Nephron progenitor cell (in vitro differentiated cells): ENCODE measurements at regions not wholly inside any gene's neighbourhood (a gene's known extent, or its start where the extent isn't known, plus 50 kb on each side); places are given as distances from the start of the nearest gene placed in this dataset.

Experiments used
- DNase-seq: peaks from one replicate; pipeline ENCODE4 v3.0.0; 2021
- H3K27ac Mint-ChIP-seq: 2 replicates; pipeline ENCODE4 v1.8.0; 2021; ENCODE audit warnings: mild to moderate bottlenecking, moderate library complexity, mixed read lengths
- H3K27me3 Mint-ChIP-seq: 2 replicates; pipeline ENCODE4 v1.8.0; 2021; ENCODE audit warnings: mild to moderate bottlenecking, low read depth, mixed read lengths; ENCODE audit not compliant: poor library complexity
- H3K36me3 Mint-ChIP-seq: 2 replicates; pipeline ENCODE4 v1.8.0; 2021; ENCODE audit warnings: low read depth, mixed read lengths
- H3K4me1 Mint-ChIP-seq: 2 replicates; pipeline ENCODE4 v1.8.0; 2021; ENCODE audit warnings: mixed read lengths
- H3K4me3 Mint-ChIP-seq: 2 replicates; pipeline ENCODE4 v1.8.0; 2021; ENCODE audit warnings: mild to moderate bottlenecking, moderate library complexity, mixed read lengths
- H3K9me3 Mint-ChIP-seq: 2 replicates; pipeline ENCODE4 v1.8.0; 2021; ENCODE audit warnings: mild to moderate bottlenecking, moderate library complexity, mixed read lengths
- TF ChIP-seq, protein P1 (sequence below): fragments of 200-600 bp; sonication (generic); IDR thresholded peaks from 2 replicates; pipeline ENCODE4 v1.5.0; 2021; ENCODE audit warnings: antibody characterized with exemption

DNA sequence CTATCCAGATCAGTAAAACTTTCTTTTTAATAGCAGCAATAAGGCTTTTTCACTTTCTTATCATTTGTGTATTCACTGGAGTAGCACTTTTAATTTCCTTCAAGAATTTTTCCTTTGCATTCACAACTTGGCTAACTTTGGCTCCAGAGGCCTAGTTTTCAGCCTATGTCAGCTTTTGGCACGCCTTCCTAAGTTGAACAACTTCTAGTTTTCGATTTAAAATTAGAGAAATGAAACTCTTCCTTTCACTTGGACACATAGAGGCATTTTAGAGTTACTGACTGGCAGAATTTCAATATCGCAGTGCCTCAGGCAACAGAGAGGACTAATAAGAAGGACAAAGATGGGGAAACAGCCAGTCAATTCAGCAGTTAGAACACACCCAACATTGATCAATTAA lies 577.4 kb downstream of the DSC3 start:
- Mint-ChIP-seq H3K36me3 (no peaks in the 10 kb centered on the region), H3K9me3 (no peaks in the 10 kb centered on the region), H3K4me3 (no peak overlapping the region), H3K27ac (no peak overlapping the region), H3K27me3 (no peaks in the 10 kb centered on the region), H3K4me1 (no peaks in the 10 kb centered on the region)
- TF ChIP-seq, protein P1, sequence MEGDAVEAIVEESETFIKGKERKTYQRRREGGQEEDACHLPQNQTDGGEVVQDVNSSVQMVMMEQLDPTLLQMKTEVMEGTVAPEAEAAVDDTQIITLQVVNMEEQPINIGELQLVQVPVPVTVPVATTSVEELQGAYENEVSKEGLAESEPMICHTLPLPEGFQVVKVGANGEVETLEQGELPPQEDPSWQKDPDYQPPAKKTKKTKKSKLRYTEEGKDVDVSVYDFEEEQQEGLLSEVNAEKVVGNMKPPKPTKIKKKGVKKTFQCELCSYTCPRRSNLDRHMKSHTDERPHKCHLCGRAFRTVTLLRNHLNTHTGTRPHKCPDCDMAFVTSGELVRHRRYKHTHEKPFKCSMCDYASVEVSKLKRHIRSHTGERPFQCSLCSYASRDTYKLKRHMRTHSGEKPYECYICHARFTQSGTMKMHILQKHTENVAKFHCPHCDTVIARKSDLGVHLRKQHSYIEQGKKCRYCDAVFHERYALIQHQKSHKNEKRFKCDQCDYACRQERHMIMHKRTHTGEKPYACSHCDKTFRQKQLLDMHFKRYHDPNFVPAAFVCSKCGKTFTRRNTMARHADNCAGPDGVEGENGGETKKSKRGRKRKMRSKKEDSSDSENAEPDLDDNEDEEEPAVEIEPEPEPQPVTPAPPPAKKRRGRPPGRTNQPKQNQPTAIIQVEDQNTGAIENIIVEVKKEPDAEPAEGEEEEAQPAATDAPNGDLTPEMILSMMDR, result no peak
- DNase-seq, result no peak

- Mint-ChIP-seq H3K9me3 (no peaks in the 10 kb centered on the region), H3K4me3 (no peak overlapping the region), H3K4me1 (no peaks in the 10 kb centered on the region), H3K36me3 (no peaks in the 10 kb centered on the region), H3K27me3 (no peaks in the 10 kb centered on the region), H3K27ac (no peak overlapping the region)
- TF ChIP-seq, protein P1, result no peak
- no peak for DNase-seq
These were observed 585.4 kb downstream of the DSC3 start for GRCh38 chr18:30457156-30457555.

GRCh38 chr18:30455741-30456140 lies 586.8 kb downstream of the DSC3 start:
- no peaks in the 10 kb centered on the region for H3K36me3 Mint-ChIP-seq
- H3K9me3 Mint-ChIP-seq, result no peaks in the 10 kb centered on the region
- no peak overlapping the region for H3K4me3 Mint-ChIP-seq
- DNase-seq, result no peak
- no peak overlapping the region for H3K27ac Mint-ChIP-seq
- no peaks in the 10 kb centered on the region for H3K27me3 Mint-ChIP-seq
- no peaks in the 10 kb centered on the region for H3K4me1 Mint-ChIP-seq
- TF ChIP-seq, protein P1, result no peak

DNA sequence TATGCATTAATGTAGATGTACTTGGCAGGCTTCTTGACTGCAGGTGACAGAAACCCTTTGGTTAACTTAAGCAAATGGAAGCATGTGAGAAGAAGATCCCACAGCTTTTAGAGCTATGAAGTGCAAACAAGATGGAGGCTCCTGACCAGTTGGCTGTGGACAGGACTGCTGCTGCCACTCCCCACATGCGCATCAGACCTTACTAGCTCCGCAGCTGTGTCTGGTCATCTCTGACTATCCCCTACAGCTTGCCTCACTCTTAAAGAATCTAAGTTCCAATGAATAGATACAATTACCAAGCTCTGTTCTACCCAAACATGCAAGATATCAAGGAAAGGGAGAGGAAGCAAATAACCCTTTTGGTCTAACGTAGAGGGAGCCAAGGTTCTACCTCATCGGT lies 587.6 kb downstream of the DSC3 start:
- no peak for DNase-seq
- no peaks in the 10 kb centered on the region for H3K27me3 Mint-ChIP-seq
- H3K4me1 Mint-ChIP-seq, result no peaks in the 10 kb centered on the region
- no peak overlapping the region for H3K4me3 Mint-ChIP-seq
- TF ChIP-seq, protein P1, result no peak
- H3K9me3 Mint-ChIP-seq, result no peaks in the 10 kb centered on the region
- no peaks in the 10 kb centered on the region for H3K36me3 Mint-ChIP-seq
- H3K27ac Mint-ChIP-seq, result no peak overlapping the region

DNA sequence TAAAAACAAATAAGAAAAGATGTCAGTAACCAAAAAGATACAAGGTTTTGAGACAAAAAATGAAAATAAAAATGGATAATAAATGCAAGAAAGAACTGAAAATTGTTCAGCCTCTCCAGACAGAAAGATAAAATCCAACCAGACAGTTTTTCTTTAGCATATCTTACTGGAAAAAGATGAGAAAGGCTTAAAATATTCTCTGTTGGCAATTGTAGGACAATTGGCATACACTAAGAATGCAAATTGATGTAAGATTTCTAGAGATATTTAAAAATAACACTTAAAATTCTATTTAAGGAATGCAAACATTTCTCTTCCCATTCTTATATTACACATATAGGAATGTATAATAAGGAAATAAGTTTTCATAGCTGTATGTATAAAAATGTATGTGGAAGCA lies 590.6 kb downstream of the DSC3 start:
- H3K4me3 Mint-ChIP-seq, result no peak overlapping the region
- no peak for DNase-seq
- no peaks in the 10 kb centered on the region for H3K9me3 Mint-ChIP-seq
- TF ChIP-seq, protein P1, result no peak
- no peaks in the 10 kb centered on the region for H3K27me3 Mint-ChIP-seq
- no peak overlapping the region for H3K27ac Mint-ChIP-seq
- H3K36me3 Mint-ChIP-seq, result no peaks in the 10 kb centered on the region
- peaks cover under 1% of the 10 kb centered on the region for H3K4me1 Mint-ChIP-seq

DNA sequence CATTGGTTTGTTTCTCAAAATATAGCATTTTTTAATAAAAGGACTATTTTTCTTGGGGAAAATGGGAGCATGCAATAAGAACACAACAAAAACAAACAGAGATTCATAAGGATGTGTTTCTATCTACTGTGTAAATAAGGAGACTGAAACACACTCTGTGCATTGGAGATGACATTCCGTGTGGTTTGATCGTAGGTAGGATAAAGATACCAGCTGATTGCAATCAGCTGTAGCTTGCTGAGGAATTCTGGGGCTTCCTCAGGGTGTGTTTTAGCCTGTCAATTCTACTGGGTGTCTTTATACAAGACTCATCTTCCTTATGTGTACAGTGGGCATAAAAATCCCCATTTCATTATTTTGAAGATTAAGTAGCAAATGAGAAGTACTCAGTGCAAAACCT lies 591.6 kb downstream of the DSC3 start:
- H3K27ac Mint-ChIP-seq, result no peak overlapping the region
- no peaks in the 10 kb centered on the region for H3K9me3 Mint-ChIP-seq
- no peaks in the 10 kb centered on the region for H3K27me3 Mint-ChIP-seq
- TF ChIP-seq, protein P1, result no peak
- no peaks in the 10 kb centered on the region for H3K36me3 Mint-ChIP-seq
- H3K4me1 Mint-ChIP-seq, result peaks cover 7% of the 10 kb centered on the region
- H3K4me3 Mint-ChIP-seq, result no peak overlapping the region
- DNase-seq, result no peak
